Activated T-cell treated with anti-CD3 and anti-CD28 coated beads, Interleukin-2, amount 50 U/mL, for 4 hours (primary cell): ENCODE measurements at regions not wholly inside any gene's neighbourhood (a gene's known extent, or its start where the extent isn't known, plus 50 kb on each side); places are given as distances from the start of the nearest gene placed in this dataset.
"Not testable (repeated sequence)": the region's sequence is repeated elsewhere in the genome, so short reads cannot be mapped to it uniquely, and the experiment has no call there.

Experiments used
- ATAC-seq, 2 donors: fragments of 200-7000 bp; cut with Tn5 transposase; one replicate each; pipeline ENCODE4 v1.10.0; 2021
- DNase-seq: peaks from one replicate; pipeline ENCODE4 v3.0.0-alpha.2; 2020
- H3K27me3 Mint-ChIP-seq: one replicate; pipeline ENCODE4 v1.8.0; 2021; ENCODE audit warnings: low read depth, mixed read lengths
- H3K36me3 Mint-ChIP-seq: one replicate; pipeline ENCODE4 v1.8.0; 2022; ENCODE audit warnings: mixed read lengths; ENCODE audit not compliant: insufficient read depth
- H3K4me1 Mint-ChIP-seq: one replicate; pipeline ENCODE4 v1.8.0; 2021; ENCODE audit warnings: low read depth, mixed read lengths
- H3K4me3 Mint-ChIP-seq: one replicate; pipeline ENCODE4 v1.8.0; 2021; ENCODE audit warnings: mild to moderate bottlenecking, moderate library complexity, mixed read lengths
- H3K9me3 Mint-ChIP-seq: one replicate; pipeline ENCODE4 v1.8.0; 2021; ENCODE audit warnings: mixed read lengths

GRCh38 chr10:117463545-117463920, 79.0 kb upstream of the EMX2 start:
- H3K36me3 Mint-ChIP-seq: no peaks in the 10 kb centered on the region
- peaks cover 4% of the 10 kb centered on the region for H3K27me3 Mint-ChIP-seq
- no peak for DNase-seq
- H3K4me3 Mint-ChIP-seq: no peak overlapping the region
- no peak for ATAC-seq
- H3K9me3 Mint-ChIP-seq: no peaks in the 10 kb centered on the region
- no peaks in the 10 kb centered on the region for H3K4me1 Mint-ChIP-seq

GRCh38 chr10:117462816-117463544, 79.6 kb upstream of the EMX2 start:
- Mint-ChIP-seq H3K4me1 (no peaks in the 10 kb centered on the region), H3K4me3 (no peak overlapping the region), H3K36me3 (no peaks in the 10 kb centered on the region), H3K9me3 (no peaks in the 10 kb centered on the region), H3K27me3 (peaks cover 8% of the 10 kb centered on the region)
- no peak for ATAC-seq
- DNase-seq: no peak

GRCh38 chr10:117462424-117462792, 80.1 kb upstream of the EMX2 start:
- Mint-ChIP-seq H3K36me3 (no peaks in the 10 kb centered on the region), H3K9me3 (no peaks in the 10 kb centered on the region), H3K4me3 (no peak overlapping the region), H3K4me1 (no peaks in the 10 kb centered on the region), H3K27me3 (peaks cover 12% of the 10 kb centered on the region)
- DNase-seq (no peak), ATAC-seq (no peak)

- no peaks in the 10 kb centered on the region for H3K9me3 Mint-ChIP-seq
- no peaks in the 10 kb centered on the region for H3K4me1 Mint-ChIP-seq
- ATAC-seq (no peak), DNase-seq (no peak)
- peaks cover 14% of the 10 kb centered on the region for H3K27me3 Mint-ChIP-seq
- no peak overlapping the region for H3K4me3 Mint-ChIP-seq
- no peaks in the 10 kb centered on the region for H3K36me3 Mint-ChIP-seq
Measured at GRCh38 chr10:117461766-117462423, 80.7 kb upstream of the EMX2 start.

- H3K4me1 Mint-ChIP-seq: no peaks in the 10 kb centered on the region
- H3K36me3 Mint-ChIP-seq: no peaks in the 10 kb centered on the region
- ATAC-seq (no peak), DNase-seq (no peak)
- no peak overlapping the region for H3K4me3 Mint-ChIP-seq
- peaks cover 19% of the 10 kb centered on the region for H3K27me3 Mint-ChIP-seq
- no peaks in the 10 kb centered on the region for H3K9me3 Mint-ChIP-seq
Measured at GRCh38 chr10:117460846-117461765, 81.4 kb upstream of the EMX2 start.

GRCh38 chr10:117458571-117458970, 83.3 kb upstream of the PDZD8 start:
- no peaks in the 10 kb centered on the region for H3K36me3 Mint-ChIP-seq
- H3K27me3 Mint-ChIP-seq: peaks cover 22% of the 10 kb centered on the region
- ATAC-seq (no peak), DNase-seq (no peak)
- H3K9me3 Mint-ChIP-seq: no peaks in the 10 kb centered on the region
- H3K4me1 Mint-ChIP-seq: no peaks in the 10 kb centered on the region
- H3K4me3 Mint-ChIP-seq: no peak overlapping the region

GRCh38 chr10:117457932-117458331, 82.7 kb upstream of the PDZD8 start:
- H3K27me3 Mint-ChIP-seq: peaks cover 24% of the 10 kb centered on the region
- H3K36me3 Mint-ChIP-seq: no peaks in the 10 kb centered on the region
- DNase-seq: no peak
- H3K4me1 Mint-ChIP-seq: no peaks in the 10 kb centered on the region
- H3K9me3 Mint-ChIP-seq: peaks cover 4% of the 10 kb centered on the region
- no peak for ATAC-seq
- H3K4me3 Mint-ChIP-seq: no peak overlapping the region

GRCh38 chr10:117457071-117457810, 82.0 kb upstream of the PDZD8 start:
- peaks cover 9% of the 10 kb centered on the region for H3K9me3 Mint-ChIP-seq
- no peak for ATAC-seq
- no peak overlapping the region for H3K4me3 Mint-ChIP-seq
- DNase-seq: no peak
- no peaks in the 10 kb centered on the region for H3K36me3 Mint-ChIP-seq
- H3K4me1 Mint-ChIP-seq: no peaks in the 10 kb centered on the region
- peaks cover 24% of the 10 kb centered on the region for H3K27me3 Mint-ChIP-seq

- Mint-ChIP-seq H3K36me3 (no peaks in the 10 kb centered on the region), H3K27me3 (peaks cover 30% of the 10 kb centered on the region), H3K4me3 (no peak overlapping the region), H3K9me3 (peaks cover 9% of the 10 kb centered on the region), H3K4me1 (no peaks in the 10 kb centered on the region)
- no peak for DNase-seq
- ATAC-seq: no peak
Measured at GRCh38 chr10:117455346-117455745, 80.1 kb upstream of the PDZD8 start.

- H3K27me3 Mint-ChIP-seq: peaks cover 30% of the 10 kb centered on the region
- H3K4me3 Mint-ChIP-seq: no peak overlapping the region
- H3K9me3 Mint-ChIP-seq: peaks cover 15% of the 10 kb centered on the region
- DNase-seq (no peak), ATAC-seq (no peak)
- no peaks in the 10 kb centered on the region for H3K36me3 Mint-ChIP-seq
- H3K4me1 Mint-ChIP-seq: no peaks in the 10 kb centered on the region
Measured at GRCh38 chr10:117454502-117454901, 79.3 kb upstream of the PDZD8 start.

- ATAC-seq, H3K4me3 Mint-ChIP-seq, H3K36me3 Mint-ChIP-seq, DNase-seq, H3K4me1 Mint-ChIP-seq: not testable (repeated sequence)
- Mint-ChIP-seq H3K27me3 (peaks cover 26% of the 10 kb centered on the region), H3K9me3 (peaks cover 15% of the 10 kb centered on the region)
Measured at GRCh38 chr10:117453484-117453883, 78.2 kb upstream of the PDZD8 start.

- H3K27me3 Mint-ChIP-seq: peaks cover 12% of the 10 kb centered on the region
- peaks cover 26% of the 10 kb centered on the region for H3K9me3 Mint-ChIP-seq
- H3K4me3 Mint-ChIP-seq: no peak overlapping the region
- peaks cover 1% of the 10 kb centered on the region for H3K36me3 Mint-ChIP-seq
- H3K4me1 Mint-ChIP-seq: no peaks in the 10 kb centered on the region
- no peak for ATAC-seq
- DNase-seq: no peak
Measured at GRCh38 chr10:117450940-117451339, 75.7 kb upstream of the PDZD8 start.

- Mint-ChIP-seq H3K9me3 (peaks cover 28% of the 10 kb centered on the region), H3K27me3 (peaks cover 12% of the 10 kb centered on the region), H3K4me1 (no peaks in the 10 kb centered on the region), H3K36me3 (peaks cover 1% of the 10 kb centered on the region), H3K4me3 (no peak overlapping the region)
- ATAC-seq: no peak
- DNase-seq: no peak
Measured at GRCh38 chr10:117449636-117450035, 74.4 kb upstream of the PDZD8 start.

GRCh38 chr10:117448802-117449201, 73.6 kb upstream of the PDZD8 start:
- H3K4me1 Mint-ChIP-seq: no peaks in the 10 kb centered on the region
- H3K27me3 Mint-ChIP-seq: peaks cover 9% of the 10 kb centered on the region
- H3K9me3 Mint-ChIP-seq: peaks cover 28% of the 10 kb centered on the region
- DNase-seq (no peak), ATAC-seq (no peak)
- no peak overlapping the region for H3K4me3 Mint-ChIP-seq
- H3K36me3 Mint-ChIP-seq: peaks cover 1% of the 10 kb centered on the region
